HEK293T (cell line): ENCODE measurements at regions not wholly inside any gene's neighbourhood (a gene's known extent, or its start where the extent isn't known, plus 50 kb on each side); places are given as distances from the start of the nearest gene placed in this dataset.

Experiments
- ARNT ChIP-seq: fragments of 450-650 bp; IDR thresholded peaks from 2 replicates; pipeline ENCODE4 v1.6.1; 2017; ENCODE audit warnings: mild to moderate bottlenecking
- BHLHE40 ChIP-seq: fragments of 450-650 bp; IDR thresholded peaks from 2 replicates; pipeline ENCODE4 v1.6.1; 2016; ENCODE audit warnings: mild to moderate bottlenecking, moderate library complexity, borderline replicate concordance
- CTBP1 ChIP-seq: fragments of 450-650 bp; IDR thresholded peaks from 2 replicates; pipeline ENCODE4 v1.6.1; 2016; ENCODE audit warnings: borderline replicate concordance
- ELF4 ChIP-seq: fragments of 450-650 bp; IDR thresholded peaks from 2 replicates; pipeline ENCODE4 v1.6.1; 2017; ENCODE audit warnings: antibody characterized with exemption
- FOXM1 ChIP-seq: fragments of 450-650 bp; IDR thresholded peaks from 2 replicates; pipeline ENCODE4 v1.6.1; 2017; ENCODE audit warnings: mild to moderate bottlenecking, borderline replicate concordance
- HDGF ChIP-seq: fragments of 450-650 bp; IDR thresholded peaks from 2 replicates; pipeline ENCODE4 v1.6.1; 2017; ENCODE audit warnings: antibody characterized with exemption, borderline replicate concordance
- L3MBTL2 ChIP-seq: fragments of 450-650 bp; conservative IDR thresholded peaks from 2 replicates; pipeline ENCODE4 v1.6.1; 2016; ENCODE audit warnings: mild to moderate bottlenecking
- LEF1 ChIP-seq: fragments of 450-650 bp; IDR thresholded peaks from 2 replicates; pipeline ENCODE4 v1.6.1; 2017; ENCODE audit warnings: mild to moderate bottlenecking, borderline replicate concordance
- NFRKB ChIP-seq: fragments of 450-650 bp; IDR thresholded peaks from 2 replicates; pipeline ENCODE4 v1.6.1; 2016; ENCODE audit warnings: mild to moderate bottlenecking, moderate library complexity
- PKNOX1 ChIP-seq: fragments of 450-650 bp; IDR thresholded peaks from 2 replicates; pipeline ENCODE4 v1.6.1; 2016
- SP1 ChIP-seq: fragments of 450-650 bp; IDR thresholded peaks from 2 replicates; pipeline ENCODE4 v1.6.1; 2017
- SUZ12 ChIP-seq: fragments of 450-650 bp; IDR thresholded peaks from 2 replicates; pipeline ENCODE4 v1.6.1; 2016; ENCODE audit warnings: mild to moderate bottlenecking
- TARDBP ChIP-seq: fragments of 450-650 bp; IDR thresholded peaks from 2 replicates; pipeline ENCODE4 v1.6.1; 2016

GRCh38 chr17:27980043-27980442 is 62.4 kb upstream of the NLK start:
- TF ChIP-seq FOXM1 = no peak
- no peak for TF ChIP-seq SP1
- no peak for TF ChIP-seq PKNOX1
- TF ChIP-seq SUZ12 = no peak
- no peak for TF ChIP-seq BHLHE40
- no peak for TF ChIP-seq TARDBP
- no peak for TF ChIP-seq LEF1
- no peak for TF ChIP-seq ARNT
- TF ChIP-seq L3MBTL2 = no peak
- TF ChIP-seq CTBP1 = no peak
- TF ChIP-seq NFRKB = no peak
- no peak for TF ChIP-seq ELF4
- TF ChIP-seq HDGF = no peak
